ENCODE measurements at regions not wholly inside any gene's neighbourhood (a gene's known extent, or its start where the extent isn't known, plus 50 kb on each side); places are given as distances from the start of the nearest gene placed in this dataset.

DNA sequence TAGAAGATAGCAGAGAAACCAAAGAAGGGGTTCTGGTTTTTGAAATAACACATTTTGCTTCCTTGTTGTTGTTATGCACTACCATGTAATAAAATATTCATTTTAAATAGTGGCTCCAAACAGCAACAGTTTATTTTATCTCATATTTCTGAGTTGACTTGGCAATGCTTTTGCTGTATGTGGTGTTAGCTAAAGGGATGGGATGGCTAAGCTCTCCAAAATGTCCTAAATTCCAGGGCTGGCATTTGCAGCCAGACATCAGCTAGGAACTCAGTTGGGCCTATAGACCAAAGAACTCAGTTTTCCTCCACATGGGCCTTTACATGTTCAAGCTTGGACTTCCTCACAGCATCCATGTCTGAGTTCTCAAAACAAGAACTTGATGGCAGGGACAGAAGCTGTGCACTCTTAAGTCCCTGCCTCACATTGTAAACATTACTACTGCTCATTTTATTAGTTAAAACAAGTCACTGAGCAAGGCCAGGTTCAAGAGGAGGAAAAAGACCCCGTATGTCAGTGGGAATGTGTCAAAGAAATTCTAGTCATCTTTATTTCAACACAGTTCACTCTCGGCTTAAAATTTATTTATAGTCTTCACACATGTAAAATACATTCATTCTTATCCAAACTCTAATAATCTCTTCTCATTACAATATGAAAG is 819.3 kb upstream of the PCDH20 start:
- DNase-seq (ENCODE audit: low spot score, unreplicated experiment): no peak
- H3K4me3 Mint-ChIP-seq (ENCODE audit: low read depth): no peak overlapping the region
- H3K36me3 Mint-ChIP-seq (ENCODE audit: insufficient read depth): no peaks in the 10 kb centered on the region
- TF ChIP-seq, protein P1, sequence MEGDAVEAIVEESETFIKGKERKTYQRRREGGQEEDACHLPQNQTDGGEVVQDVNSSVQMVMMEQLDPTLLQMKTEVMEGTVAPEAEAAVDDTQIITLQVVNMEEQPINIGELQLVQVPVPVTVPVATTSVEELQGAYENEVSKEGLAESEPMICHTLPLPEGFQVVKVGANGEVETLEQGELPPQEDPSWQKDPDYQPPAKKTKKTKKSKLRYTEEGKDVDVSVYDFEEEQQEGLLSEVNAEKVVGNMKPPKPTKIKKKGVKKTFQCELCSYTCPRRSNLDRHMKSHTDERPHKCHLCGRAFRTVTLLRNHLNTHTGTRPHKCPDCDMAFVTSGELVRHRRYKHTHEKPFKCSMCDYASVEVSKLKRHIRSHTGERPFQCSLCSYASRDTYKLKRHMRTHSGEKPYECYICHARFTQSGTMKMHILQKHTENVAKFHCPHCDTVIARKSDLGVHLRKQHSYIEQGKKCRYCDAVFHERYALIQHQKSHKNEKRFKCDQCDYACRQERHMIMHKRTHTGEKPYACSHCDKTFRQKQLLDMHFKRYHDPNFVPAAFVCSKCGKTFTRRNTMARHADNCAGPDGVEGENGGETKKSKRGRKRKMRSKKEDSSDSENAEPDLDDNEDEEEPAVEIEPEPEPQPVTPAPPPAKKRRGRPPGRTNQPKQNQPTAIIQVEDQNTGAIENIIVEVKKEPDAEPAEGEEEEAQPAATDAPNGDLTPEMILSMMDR (IDR thresholded peaks at IDR 0.05; ENCODE audit: unreplicated experiment): no peak
- no peaks in the 10 kb centered on the region for H3K9me3 Mint-ChIP-seq (ENCODE audit: low read depth)
- no peak overlapping the region for H3K27ac Mint-ChIP-seq
- H3K4me1 Mint-ChIP-seq (ENCODE audit: low read depth): no peaks in the 10 kb centered on the region
- no peaks in the 10 kb centered on the region for H3K27me3 Mint-ChIP-seq

DNA sequence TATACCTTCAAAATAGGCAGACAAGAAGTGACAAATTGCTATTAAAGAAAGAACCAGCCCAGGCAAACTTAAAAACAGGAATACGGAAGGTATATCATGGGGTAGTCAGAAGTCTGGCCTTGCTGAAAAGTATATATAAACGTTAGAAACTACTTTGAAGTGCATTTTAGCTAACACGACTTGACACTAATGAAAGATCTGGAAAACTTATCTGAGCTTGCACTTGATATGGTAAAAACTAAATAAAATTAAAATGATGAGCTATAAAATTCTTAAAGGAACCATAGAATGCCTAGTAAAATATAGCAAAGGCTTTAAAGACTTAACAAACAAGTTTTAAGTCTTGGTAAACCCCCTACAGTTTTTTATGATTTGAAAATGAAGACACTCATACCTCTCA is 795.3 kb upstream of the PCDH20 start:
- no peaks in the 10 kb centered on the region for H3K36me3 Mint-ChIP-seq (ENCODE audit: insufficient read depth)
- TF ChIP-seq, protein P1 (IDR thresholded peaks at IDR 0.05; ENCODE audit: unreplicated experiment): no peak
- DNase-seq (ENCODE audit: low spot score, unreplicated experiment): no peak
- H3K27me3 Mint-ChIP-seq: no peaks in the 10 kb centered on the region
- no peak overlapping the region for H3K4me3 Mint-ChIP-seq (ENCODE audit: low read depth)
- H3K4me1 Mint-ChIP-seq (ENCODE audit: low read depth): no peaks in the 10 kb centered on the region
- H3K9me3 Mint-ChIP-seq (ENCODE audit: low read depth): no peaks in the 10 kb centered on the region
- no peak overlapping the region for H3K27ac Mint-ChIP-seq

DNA sequence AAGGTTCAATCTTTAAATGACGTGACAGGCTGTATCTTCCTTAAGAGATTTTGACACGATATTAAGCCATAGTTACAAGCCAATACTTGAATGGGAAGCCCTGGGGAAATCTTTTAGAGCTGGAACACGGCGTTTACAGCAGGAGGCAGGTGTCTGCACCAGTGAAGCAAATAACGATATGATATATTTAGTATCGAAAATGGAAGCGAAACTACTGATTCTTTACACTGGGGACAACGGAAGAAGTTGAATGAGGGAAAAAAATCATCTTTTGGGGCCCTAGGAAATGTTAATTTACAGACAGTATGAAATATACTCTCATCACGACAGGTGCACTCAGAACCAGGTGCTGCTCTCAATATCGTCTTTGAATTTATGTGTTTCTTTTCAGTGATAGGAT is 793.9 kb upstream of the PCDH20 start:
- H3K4me3 Mint-ChIP-seq (ENCODE audit: low read depth): no peak overlapping the region
- no peaks in the 10 kb centered on the region for H3K36me3 Mint-ChIP-seq (ENCODE audit: insufficient read depth)
- DNase-seq (ENCODE audit: low spot score, unreplicated experiment): no peak
- TF ChIP-seq, protein P1 (IDR thresholded peaks at IDR 0.05; ENCODE audit: unreplicated experiment): no peak
- H3K27ac Mint-ChIP-seq: no peak overlapping the region
- H3K9me3 Mint-ChIP-seq (ENCODE audit: low read depth): peaks cover 9% of the 10 kb centered on the region
- H3K27me3 Mint-ChIP-seq: no peaks in the 10 kb centered on the region
- no peaks in the 10 kb centered on the region for H3K4me1 Mint-ChIP-seq (ENCODE audit: low read depth)

DNA sequence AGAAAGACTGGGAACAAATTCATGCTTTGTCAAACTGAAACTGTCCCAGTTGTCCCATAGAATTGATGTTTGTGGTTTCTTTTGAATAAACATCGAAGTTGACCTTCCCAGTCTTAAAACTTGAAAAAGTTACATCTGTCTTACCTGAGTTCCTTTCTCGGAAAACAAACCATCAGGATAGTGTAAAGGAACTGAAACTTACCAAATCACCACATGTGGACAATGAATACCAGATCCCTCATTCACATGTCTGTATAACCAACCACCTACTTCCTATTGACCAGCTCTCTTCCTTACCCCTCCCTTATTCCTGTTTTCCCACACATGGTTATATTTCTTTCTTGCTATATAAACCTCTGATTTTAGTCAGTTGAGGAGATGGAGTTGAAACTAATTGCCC is 791.7 kb upstream of the PCDH20 start:
- Mint-ChIP-seq H3K9me3 (ENCODE audit: low read depth) (peaks cover 9% of the 10 kb centered on the region), H3K27me3 (no peaks in the 10 kb centered on the region), H3K36me3 (ENCODE audit: insufficient read depth) (no peaks in the 10 kb centered on the region)

DNA sequence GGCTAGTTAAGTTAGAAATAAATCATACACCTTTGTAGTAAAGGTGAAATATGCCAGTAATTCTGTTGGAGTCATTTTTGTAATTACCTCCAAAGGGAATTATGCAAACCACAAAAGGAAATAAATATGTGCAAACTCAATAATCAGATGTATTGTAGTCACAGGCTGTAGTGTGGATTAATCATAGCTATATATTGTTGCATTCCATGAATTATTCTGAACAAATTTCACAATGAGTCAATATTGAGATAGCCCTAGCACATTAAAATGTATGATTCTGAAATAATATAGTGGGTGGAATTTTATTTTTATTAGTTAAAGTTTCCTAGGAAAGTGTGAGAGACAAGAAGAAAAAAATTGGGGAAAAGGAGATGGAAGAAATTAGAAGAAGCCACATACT is 790.5 kb upstream of the PCDH20 start:
- Mint-ChIP-seq H3K36me3 (ENCODE audit: insufficient read depth) (no peaks in the 10 kb centered on the region), H3K27me3 (no peaks in the 10 kb centered on the region), H3K9me3 (ENCODE audit: low read depth) (peaks cover 9% of the 10 kb centered on the region), H3K4me3 (ENCODE audit: low read depth) (no peak overlapping the region), H3K4me1 (ENCODE audit: low read depth) (no peaks in the 10 kb centered on the region), H3K27ac (no peak overlapping the region)
- DNase-seq (ENCODE audit: low spot score, unreplicated experiment): no peak
- TF ChIP-seq, protein P1 (IDR thresholded peaks at IDR 0.05; ENCODE audit: unreplicated experiment): no peak

More for the DNA sequence above, 791.7 kb upstream of the PCDH20 start:
- Mint-ChIP-seq H3K4me3 (ENCODE audit: low read depth) (no peak overlapping the region), H3K4me1 (ENCODE audit: low read depth) (no peaks in the 10 kb centered on the region), H3K27ac (no peak overlapping the region)
- DNase-seq (ENCODE audit: low spot score, unreplicated experiment): no peak
- TF ChIP-seq, protein P1 (IDR thresholded peaks at IDR 0.05; ENCODE audit: unreplicated experiment): no peak
